ENCODE measurements at regions not wholly inside any gene's neighbourhood (a gene's known extent, or its start where the extent isn't known, plus 50 kb on each side); places are given as distances from the start of the nearest gene placed in this dataset.

DNA sequence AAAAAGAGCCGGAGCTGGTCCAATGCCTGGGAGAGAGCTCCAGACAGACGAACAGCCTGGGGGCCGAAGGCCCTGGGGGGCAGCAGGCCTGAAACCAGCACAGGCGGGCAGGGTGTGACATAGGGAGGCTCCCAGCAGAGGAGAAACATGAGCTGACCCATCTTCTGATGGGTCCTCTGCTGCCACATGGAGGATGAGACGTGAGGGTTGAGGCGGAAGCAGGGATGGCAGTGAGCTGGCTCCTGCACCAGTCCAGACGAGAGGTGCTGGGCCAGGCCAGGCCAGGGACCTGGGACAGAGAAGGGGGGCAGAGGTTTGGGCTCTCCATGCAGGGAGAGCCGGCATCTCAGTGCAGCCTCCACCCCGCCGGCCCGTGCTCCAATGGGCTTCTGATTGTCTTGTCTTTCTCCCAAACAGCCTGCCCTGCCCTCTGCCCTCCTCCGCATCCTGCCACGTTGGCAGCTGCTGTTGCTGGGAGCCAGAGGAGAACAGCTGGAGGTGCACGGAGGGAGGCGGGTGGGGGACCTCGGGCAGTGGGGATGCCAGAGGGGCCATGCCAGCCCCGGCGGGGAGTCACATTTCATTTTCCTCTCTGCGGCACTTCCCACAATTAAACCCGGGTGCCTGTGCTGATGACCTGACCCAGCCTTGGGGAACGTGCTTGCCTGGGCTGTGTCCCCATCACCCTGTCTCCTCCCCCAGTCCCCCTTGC lies 139.1 kb upstream of the GSE1 start:
- no peak overlapping the region for H3K9ac ChIP-seq (ENCODE audit: control insufficient read depth, extremely low read depth, insufficient read depth, low read length)
- no peaks in the 10 kb centered on the region for H3K9me3 ChIP-seq (ENCODE audit: control insufficient read depth, low read depth, low read length)
- no peaks in the 10 kb centered on the region for H3K79me2 ChIP-seq (ENCODE audit: control insufficient read depth, insufficient read depth, low read length)
- H3K27ac ChIP-seq (ENCODE audit: control insufficient read depth, insufficient read depth, low read length) = no peak overlapping the region
- no peaks in the 10 kb centered on the region for H3K36me3 ChIP-seq (ENCODE audit: control insufficient read depth in 2 of 2, extremely low read depth in 1 of 2, insufficient read depth in 2 of 2, low read length in 2 of 2)
- no peak overlapping the region for H3K4me3 ChIP-seq (ENCODE audit: control insufficient read depth in 2 of 3, extremely low read depth in 1 of 3, insufficient read depth in 2 of 3, low read depth in 1 of 3, low read length in 3 of 3)
- peaks cover 2% of the 10 kb centered on the region for H4K20me1 ChIP-seq (ENCODE audit: control insufficient read depth, extremely low read depth, insufficient read depth, low read length)
- no peak overlapping the region for H3K4me2 ChIP-seq (ENCODE audit: control insufficient read depth, extremely low read depth, insufficient read depth, low read depth, low read length)
- no peaks in the 10 kb centered on the region for H3K9me1 ChIP-seq (ENCODE audit: control insufficient read depth, extremely low read depth, insufficient read depth, low read length)
- FAIRE-seq (no peak), DNase-seq (ENCODE audit: low read depth, low spot score) (no peak)
- no peak overlapping the region for H2AFZ ChIP-seq (ENCODE audit: control insufficient read depth, low read length)
- dilution Hi-C loops (cut with MboI; ENCODE audit: extremely low pct_ligation_motif_present, low sequenced_read_pairs) = no loop called here
- peaks cover 20% of the 10 kb centered on the region for H3K27me3 ChIP-seq (ENCODE audit: control insufficient read depth, extremely low read depth, insufficient read depth, low read length)
- TF ChIP-seq CTCF (optimal IDR thresholded peaks at IDR 0.05 in 1 of 3, IDR thresholded peaks at IDR 0.05 in 1 of 3, conservative IDR thresholded peaks at IDR 0.05 in 1 of 3; ENCODE audit: extremely low read depth in 1 of 3, insufficient read depth in 2 of 3, low read length in 3 of 3) (no peak), EZH2 (IDR thresholded peaks at IDR 0.05; ENCODE audit: low read length) (peak; percentile 52)
- peaks cover 9% of the 10 kb centered on the region for H3K4me1 ChIP-seq (ENCODE audit: control insufficient read depth, extremely low read depth, insufficient read depth, low read length)

- peaks cover 2% of the 10 kb centered on the region for H4K20me1 ChIP-seq (ENCODE audit: control insufficient read depth, extremely low read depth, insufficient read depth, low read length)
- FAIRE-seq = no peak
- peaks cover 20% of the 10 kb centered on the region for H3K27me3 ChIP-seq (ENCODE audit: control insufficient read depth, extremely low read depth, insufficient read depth, low read length)
- H3K27ac ChIP-seq (ENCODE audit: control insufficient read depth, insufficient read depth, low read length) = no peak overlapping the region
- no peaks in the 10 kb centered on the region for H3K9me1 ChIP-seq (ENCODE audit: control insufficient read depth, extremely low read depth, insufficient read depth, low read length)
- H3K4me3 ChIP-seq (ENCODE audit: control insufficient read depth in 2 of 3, extremely low read depth in 1 of 3, insufficient read depth in 2 of 3, low read depth in 1 of 3, low read length in 3 of 3) = no peak overlapping the region
- no peak for DNase-seq (ENCODE audit: low read depth, low spot score)
- TF ChIP-seq CTCF (optimal IDR thresholded peaks at IDR 0.05 in 1 of 3, IDR thresholded peaks at IDR 0.05 in 1 of 3, conservative IDR thresholded peaks at IDR 0.05 in 1 of 3; ENCODE audit: extremely low read depth in 1 of 3, insufficient read depth in 2 of 3, low read length in 3 of 3) = no peak
- no peak for TF ChIP-seq EZH2 (IDR thresholded peaks at IDR 0.05; ENCODE audit: low read length)
- H3K36me3 ChIP-seq (ENCODE audit: control insufficient read depth in 2 of 2, extremely low read depth in 1 of 2, insufficient read depth in 2 of 2, low read length in 2 of 2) = no peaks in the 10 kb centered on the region
- dilution Hi-C loops (cut with MboI; ENCODE audit: extremely low pct_ligation_motif_present, low sequenced_read_pairs) = no loop called here
- peaks cover 9% of the 10 kb centered on the region for H3K4me1 ChIP-seq (ENCODE audit: control insufficient read depth, extremely low read depth, insufficient read depth, low read length)
- no peak overlapping the region for H3K4me2 ChIP-seq (ENCODE audit: control insufficient read depth, extremely low read depth, insufficient read depth, low read depth, low read length)
- no peaks in the 10 kb centered on the region for H3K9me3 ChIP-seq (ENCODE audit: control insufficient read depth, low read depth, low read length)
- no peak overlapping the region for H3K9ac ChIP-seq (ENCODE audit: control insufficient read depth, extremely low read depth, insufficient read depth, low read length)
- no peak overlapping the region for H2AFZ ChIP-seq (ENCODE audit: control insufficient read depth, low read length)
- no peaks in the 10 kb centered on the region for H3K79me2 ChIP-seq (ENCODE audit: control insufficient read depth, insufficient read depth, low read length)
These were observed 138.4 kb upstream of the GSE1 start for GRCh38 chr16:85474621-85475217.
